H1 (cell line): ENCODE measurements at regions not wholly inside any gene's neighbourhood (a gene's known extent, or its start where the extent isn't known, plus 50 kb on each side); places are given as distances from the start of the nearest gene placed in this dataset.

ENCODE experiments used
- CTCF ChIA-PET: fragments of 300-600 bp; sonication (Branson Sonifier 250); formaldehyde crosslinking; loops from one replicate; lab custom pipeline; 2021; ENCODE audit not compliant: partially characterized antibody; lab: Charles Lee
- POLR2A ChIA-PET: fragments of 300-600 bp; sonication (Branson Sonifier 250); formaldehyde crosslinking; loops from one replicate; lab custom pipeline; 2021; ENCODE audit warnings: inconsistent platforms; ENCODE audit not compliant: partially characterized antibody; lab: Charles Lee
- DNase-seq, 2 experiments: peaks; one replicate each; pipeline versions ENCODE4 v3.0.0 to v3.0.0-alpha.2; 2010 to 2022; ENCODE audit warnings: low spot score in 2 of 2, low read depth in 1 of 2, mixed read lengths in 1 of 2
- FAIRE-seq: peaks from 2 replicates; lab custom pipeline; 2011; peaks lifted over from hg19 to GRCh38; lab: Jason Lieb, UNC
- H2AFZ ChIP-seq: 2 replicates; pipeline ENCODE4 v1.8.1; 2012; ENCODE audit warnings: low read length, inconsistent platforms
- H2AK5ac ChIP-seq: 2 replicates; pipeline ENCODE4 v1.6.1; 2013; ENCODE audit warnings: low read depth, low read length
- H2BK120ac ChIP-seq: replicated peaks from 2 replicates; pipeline ENCODE3; 2013; ENCODE audit warnings: low read depth, low read length, inconsistent platforms
- H2BK12ac ChIP-seq: 2 replicates; pipeline ENCODE4 v1.6.1; 2013; ENCODE audit warnings: low read depth, low read length
- H2BK15ac ChIP-seq: 2 replicates; pipeline ENCODE4 v1.6.1; 2013; ENCODE audit warnings: low read length
- H2BK20ac ChIP-seq: 2 replicates; pipeline ENCODE4 v1.6.1; 2013; ENCODE audit warnings: low read length
- H2BK5ac ChIP-seq: 2 replicates; pipeline ENCODE4 v1.6.1; 2013; ENCODE audit warnings: low read depth, low read length
- H3K14ac ChIP-seq: 2 replicates; pipeline ENCODE4 v1.6.1; 2013; ENCODE audit warnings: inconsistent platforms; ENCODE audit not compliant: insufficient read length
- H3K18ac ChIP-seq: 2 replicates; pipeline ENCODE4 v1.6.1; 2013; ENCODE audit warnings: low read length; ENCODE audit errors: extremely low read depth
- H3K23ac ChIP-seq: 2 replicates; pipeline ENCODE4 v1.6.1; 2013; ENCODE audit warnings: inconsistent platforms; ENCODE audit not compliant: insufficient read length
- H3K23me2 ChIP-seq: 2 replicates; pipeline ENCODE4 v1.6.1; 2013; ENCODE audit warnings: low read depth, low read length
- H3K27ac ChIP-seq: 2 replicates; pipeline ENCODE4 v1.6.1; 2011; ENCODE audit warnings: low read depth, low read length, inconsistent platforms
- H3K27me3 ChIP-seq, 4 experiments: replicated peaks in 1 of 4; 1 replicate in 1 of 4; 2 replicates in 3 of 4; pipeline versions ENCODE4 v1.6.1 to v1.8.1; 2011 to 2013; ENCODE audit warnings: low read length in 3 of 4, mild to moderate bottlenecking in 3 of 4, inconsistent platforms in 2 of 4, mixed read lengths in 2 of 4, moderate library complexity in 1 of 4; ENCODE audit not compliant: control insufficient read depth in 3 of 4, insufficient read depth in 3 of 4; ENCODE audit errors: extremely low read depth in 1 of 4
- H3K36me3 ChIP-seq, 4 experiments: 2 replicates each; pipeline versions ENCODE4 v1.6.1 to v1.8.1; 2011 to 2013; ENCODE audit warnings: mild to moderate bottlenecking in 4 of 4, low read length in 3 of 4, moderate library complexity in 2 of 4, control low read depth in 1 of 4, inconsistent platforms in 1 of 4; ENCODE audit not compliant: insufficient read depth in 4 of 4, control insufficient read depth in 2 of 4
- H3K4ac ChIP-seq: replicated peaks from 2 replicates; pipeline ENCODE3; 2013; ENCODE audit warnings: low read length, low read depth, mixed read lengths, inconsistent platforms; ENCODE audit not compliant: insufficient read length
- H3K4me1 ChIP-seq, 4 experiments: replicated peaks in 1 of 4; 1 replicate in 1 of 4; 2 replicates in 3 of 4; pipeline versions ENCODE4 v1.6.1 to v1.8.1; 2011 to 2013; ENCODE audit warnings: low read length in 3 of 4, inconsistent platforms in 2 of 4, mixed read lengths in 1 of 4; ENCODE audit not compliant: insufficient read depth in 4 of 4, control insufficient read depth in 3 of 4
- H3K4me2 ChIP-seq, 2 experiments: 2 replicates each; pipeline versions ENCODE4 v1.6.1 to v1.8.1; 2011 to 2013; ENCODE audit warnings: low read depth in 2 of 2, low read length in 2 of 2, control low read depth in 1 of 2, inconsistent platforms in 1 of 2, mild to moderate bottlenecking in 1 of 2; ENCODE audit not compliant: insufficient read depth in 1 of 2
- H3K4me3 ChIP-seq, 4 experiments: fragments of 200-600, 300-600 bp in 1 of 4; sonication (generic), shearing (Covaris generic), sonication (Bioruptor Twin) in 1 of 4; 2 replicates each; pipeline versions ENCODE4 v1.5.1 to v1.8.1; 2011 to 2016; ENCODE audit warnings: low read length in 4 of 4, low read depth in 3 of 4, control low read depth in 2 of 4, inconsistent platforms in 2 of 4, mild to moderate bottlenecking in 2 of 4, mixed read lengths in 1 of 4, moderate library complexity in 1 of 4; ENCODE audit not compliant: insufficient read depth in 2 of 4; ENCODE audit errors: extremely low read depth in 1 of 4
- H3K56ac ChIP-seq: replicated peaks from 2 replicates; pipeline ENCODE3; 2013; ENCODE audit warnings: low read depth, mild to moderate bottlenecking, mixed read lengths, low read length, inconsistent platforms; ENCODE audit not compliant: insufficient read length
- H3K79me1 ChIP-seq: 2 replicates; pipeline ENCODE4 v1.6.1; 2013; ENCODE audit warnings: low read depth, low read length, control low read depth
- H3K79me2 ChIP-seq, 2 experiments: 2 replicates each; pipeline versions ENCODE4 v1.6.1 to v1.8.1; 2012 to 2013; ENCODE audit warnings: low read length in 2 of 2, mild to moderate bottlenecking in 2 of 2, inconsistent platforms in 1 of 2; ENCODE audit not compliant: insufficient read depth in 2 of 2, control insufficient read depth in 1 of 2
- H3K9ac ChIP-seq, 4 experiments: replicated peaks in 1 of 4; 1 replicate in 1 of 4; 2 replicates in 3 of 4; pipeline versions ENCODE4 v1.6.1 to v1.8.1; 2011 to 2013; ENCODE audit warnings: low read depth in 3 of 4, low read length in 3 of 4, control low read depth in 2 of 4, mild to moderate bottlenecking in 2 of 4, moderate library complexity in 2 of 4, inconsistent platforms in 1 of 4; ENCODE audit errors: extremely low read depth in 1 of 4
- H3K9me3 ChIP-seq, 2 experiments: 2 replicates each; pipeline versions ENCODE4 v1.6.1 to v1.8.1; 2012 to 2013; ENCODE audit warnings: mild to moderate bottlenecking in 2 of 2, moderate library complexity in 2 of 2, control low read depth in 1 of 2, inconsistent platforms in 1 of 2, low read depth in 1 of 2, low read length in 1 of 2, mixed read lengths in 1 of 2; ENCODE audit not compliant: insufficient read depth in 2 of 2
- H4K20me1 ChIP-seq, 2 experiments: replicated peaks in 1 of 2; 2 replicates each; pipeline versions ENCODE3 to v1.8.1; 2011 to 2013; ENCODE audit warnings: inconsistent platforms in 2 of 2, low read length in 2 of 2, mild to moderate bottlenecking in 1 of 2; ENCODE audit not compliant: insufficient read depth in 2 of 2, control insufficient read depth in 1 of 2
- H4K5ac ChIP-seq: 2 replicates; pipeline ENCODE4 v1.6.1; 2013; ENCODE audit warnings: low read length, low read depth, mixed read lengths, inconsistent platforms; ENCODE audit not compliant: insufficient read length
- H4K8ac ChIP-seq: 2 replicates; pipeline ENCODE4 v1.8.0; 2013; ENCODE audit warnings: mild to moderate bottlenecking, moderate library complexity, low read length, inconsistent platforms; ENCODE audit not compliant: insufficient read depth; ENCODE audit errors: extremely low read depth
- H4K91ac ChIP-seq: replicated peaks from 2 replicates; pipeline ENCODE3; 2013; ENCODE audit warnings: low read length, mixed read lengths, inconsistent platforms; ENCODE audit not compliant: insufficient read length
- ASH2L ChIP-seq: fragments of 200-600, 300-600 bp; sonication (generic); IDR thresholded peaks from one replicate; pipeline ENCODE4 v1.7.1; 2017; ENCODE audit warnings: low read length
- ATF2 ChIP-seq: IDR thresholded peaks from 2 replicates; pipeline ENCODE4 v1.6.1; 2012; ENCODE audit warnings: low read length, inconsistent platforms
- ATF3 ChIP-seq: IDR thresholded peaks from 2 replicates; pipeline ENCODE4 v1.6.1; 2011; ENCODE audit warnings: low read depth, mild to moderate bottlenecking, low read length; ENCODE audit not compliant: insufficient read depth
- E2F6 ChIP-seq: IDR thresholded peaks from 2 replicates; pipeline ENCODE4 v1.6.1; 2012; ENCODE audit warnings: inconsistent platforms
- EZH2 ChIP-seq: fragments of 200-600 bp; sonication (generic); IDR thresholded peaks from 2 replicates; pipeline ENCODE4 v1.7.1; 2012; ENCODE audit warnings: low read depth, mild to moderate bottlenecking, moderate library complexity, low read length, inconsistent platforms; ENCODE audit not compliant: severe bottlenecking
- GTF2F1 ChIP-seq: IDR thresholded peaks from 2 replicates; pipeline ENCODE4 v1.6.1; 2012; ENCODE audit warnings: low read depth, low read length, improper control_type of control experiment, borderline replicate concordance
- HDAC6 ChIP-seq: IDR thresholded peaks from one replicate; pipeline ENCODE4 v1.7.1; 2012; ENCODE audit warnings: low read depth, mild to moderate bottlenecking, inconsistent platforms, low read length, moderate library complexity
- RAD21 ChIP-seq, 2 experiments: IDR thresholded peaks in 1 of 2; conservative IDR thresholded peaks in 1 of 2; 2 replicates each; pipeline ENCODE4 v1.6.1; 2011; ENCODE audit warnings: low read depth in 2 of 2, low read length in 2 of 2, improper control_type of control experiment in 1 of 2, inconsistent platforms in 1 of 2, mild to moderate bottlenecking in 1 of 2, moderate library complexity in 1 of 2
- SRF ChIP-seq: IDR thresholded peaks from 2 replicates; pipeline ENCODE4 v1.6.1; 2011; ENCODE audit warnings: mild to moderate bottlenecking, low read depth, low read length, moderate library complexity
- TAF7 ChIP-seq: optimal IDR thresholded peaks from 2 replicates; pipeline ENCODE3; 2011; ENCODE audit warnings: low read depth, mild to moderate bottlenecking, inconsistent platforms, low read length, moderate library complexity, borderline replicate concordance
- WGBS, 2 experiments: shearing (Covaris generic) in 1 of 2; methylation state at CpG; one replicate each; pipeline versions ENCODE4 v1.1.6 to v1.1.7; 2013 to 2015; ENCODE audit warnings: low lambda C conversion rate in 2 of 2, mixed read lengths in 2 of 2, inconsistent platforms in 1 of 2, low coverage in 1 of 2, missing lambda C conversion rate in 1 of 2; ENCODE audit not compliant: insufficient replicate concordance in 2 of 2, insufficient coverage in 1 of 2, insufficient read length in 1 of 2; ENCODE audit errors: extremely low coverage in 1 of 2, missing lambda C conversion rate in 1 of 2; 5-methylcytosine and 5-hydroxymethylcytosine counted together
- TF ChIP-seq, protein P1 (sequence below): IDR thresholded peaks from 2 replicates; pipeline ENCODE4 v1.6.1; 2012; ENCODE audit warnings: inconsistent platforms

GRCh38 chr6:71651636-71652035 lies 234.7 kb upstream of the RIMS1 start:
- no peaks in the 10 kb centered on the region for H3K79me2 ChIP-seq
- CTCF ChIA-PET = interaction anchor here (0.6 to 1.0 kb wide), 2 partner anchors 240 to 569 kb away, joined by 3 to 4 read pairs; no protein-coding TSS in a partner anchor
- 89% methylated on average over 2 of the region's 2 CpGs; no CpG with 5 or more reads in 1 of the 2 experiments for WGBS, 2 experiments
- TF ChIP-seq ATF2 (no peak), ATF3 (no peak), SRF (no peak), HDAC6 (no peak), EZH2 (no peak), RAD21 (IDR thresholded peaks at IDR 0.05 in 1 of 2, conservative IDR thresholded peaks at IDR 0.05 in 1 of 2; ENCODE audit: low read depth in 2 of 2, low read length in 2 of 2) (no peak), ASH2L (no peak), E2F6 (no peak), GTF2F1 (no peak), TAF7 (no peak)
- TF ChIP-seq, protein P1, sequence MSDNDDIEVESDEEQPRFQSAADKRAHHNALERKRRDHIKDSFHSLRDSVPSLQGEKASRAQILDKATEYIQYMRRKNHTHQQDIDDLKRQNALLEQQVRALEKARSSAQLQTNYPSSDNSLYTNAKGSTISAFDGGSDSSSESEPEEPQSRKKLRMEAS = no peak

More at GRCh38 chr6:71651636-71652035, 234.7 kb upstream of the RIMS1 start:
- FAIRE-seq (no peak), DNase-seq (no peak)
- H3K36me3 ChIP-seq = no peaks in the 10 kb centered on the region
- no peaks in the 10 kb centered on the region for H3K4me1 ChIP-seq
- H3K4ac ChIP-seq = no peak overlapping the region
- H3K14ac ChIP-seq = no peak overlapping the region
- no peaks in the 10 kb centered on the region for H3K9me3 ChIP-seq
- no peak overlapping the region for H3K23ac ChIP-seq
- H2BK15ac ChIP-seq = no peak overlapping the region
- no peak overlapping the region for H3K9ac ChIP-seq
- no peak overlapping the region for H2BK120ac ChIP-seq
- H4K5ac ChIP-seq = no peak overlapping the region
- no peaks in the 10 kb centered on the region for H3K79me1 ChIP-seq
- no peaks in the 10 kb centered on the region for H4K20me1 ChIP-seq
- no peak overlapping the region for H4K8ac ChIP-seq
- H2BK20ac ChIP-seq = no peak overlapping the region
- no peak overlapping the region for H4K91ac ChIP-seq
- no peak overlapping the region for H3K4me3 ChIP-seq
- no peak overlapping the region for H2AK5ac ChIP-seq
- no peaks in the 10 kb centered on the region for H3K23me2 ChIP-seq
- no peak overlapping the region for H2BK12ac ChIP-seq
- H3K27me3 ChIP-seq = no peaks in the 10 kb centered on the region
- H3K4me2 ChIP-seq = no peak overlapping the region
- H2BK5ac ChIP-seq = no peak overlapping the region
- no peak overlapping the region for H3K27ac ChIP-seq
- no peak overlapping the region for H2AFZ ChIP-seq
- no peak overlapping the region for H3K56ac ChIP-seq
- POLR2A ChIA-PET = no interaction called here
- H3K18ac ChIP-seq = no peak overlapping the region
